BLaER1 (cell line): ENCODE measurements at regions not wholly inside any gene's neighbourhood (a gene's known extent, or its start where the extent isn't known, plus 50 kb on each side); places are given as distances from the start of the nearest gene placed in this dataset.
"Not testable (repeated sequence)": the region's sequence is repeated elsewhere in the genome, so short reads cannot be mapped to it uniquely, and the experiment has no call there.

Source experiments
- H3K27ac ChIP-seq: shearing (Covaris generic); formaldehyde crosslinking; 2 replicates; pipeline ENCODE4 v1.8.1; 2022
- H3K27me3 ChIP-seq: shearing (Covaris generic); formaldehyde crosslinking; 2 replicates; pipeline ENCODE4 v1.8.1; 2022
- H3K36me3 ChIP-seq: shearing (Covaris generic); formaldehyde crosslinking; 2 replicates; pipeline ENCODE4 v1.8.1; 2022
- H3K4me1 ChIP-seq: shearing (Covaris generic); formaldehyde crosslinking; 2 replicates; pipeline ENCODE4 v1.8.1; 2022
- H3K4me2 ChIP-seq: shearing (Covaris generic); formaldehyde crosslinking; 2 replicates; pipeline ENCODE4 v1.8.1; 2022
- H3K4me3 ChIP-seq: shearing (Covaris generic); formaldehyde crosslinking; 2 replicates; pipeline ENCODE4 v1.8.1; 2022
- H3K9ac ChIP-seq: shearing (Covaris generic); formaldehyde crosslinking; 2 replicates; pipeline ENCODE4 v1.8.1; 2022
- H3K9me3 ChIP-seq: shearing (Covaris generic); formaldehyde crosslinking; 2 replicates; pipeline ENCODE4 v1.8.1; 2022
- H4K20me1 ChIP-seq: shearing (Covaris generic); formaldehyde crosslinking; 2 replicates; pipeline ENCODE4 v1.8.1; 2022
- Cebpa-rat ChIP-seq: shearing (Covaris generic); IDR thresholded peaks from 2 replicates; pipeline ENCODE4 v1.8.1; 2022

GRCh38 chr4:176616151-176616550 is 176.6 kb downstream of the VEGFC start:
- Histone ChIP-seq H3K4me2 (no peak overlapping the region), H3K9me3 (no peaks in the 10 kb centered on the region), H3K27me3 (no peaks in the 10 kb centered on the region), H3K4me1 (peaks cover 22% of the 10 kb centered on the region), H3K36me3 (no peaks in the 10 kb centered on the region), H3K9ac (no peak overlapping the region), H4K20me1 (no peaks in the 10 kb centered on the region), H3K27ac (no peak overlapping the region), H3K4me3 (no peak overlapping the region)
- no peak for TF ChIP-seq Cebpa-rat

- peaks cover 2% of the 10 kb centered on the region; the same call in 1 of the 2 replicates for H3K4me1 ChIP-seq
- TF ChIP-seq Cebpa-rat: no peak
- no peak overlapping the region for H3K4me3 ChIP-seq
- no peaks in the 10 kb centered on the region for H3K9me3 ChIP-seq
- H3K36me3 ChIP-seq: no peaks in the 10 kb centered on the region
- H3K9ac ChIP-seq: no peak overlapping the region
- H3K4me2 ChIP-seq: no peak overlapping the region
- H4K20me1 ChIP-seq: no peaks in the 10 kb centered on the region
- no peak overlapping the region for H3K27ac ChIP-seq
- no peaks in the 10 kb centered on the region for H3K27me3 ChIP-seq
These were observed 174.6 kb downstream of the VEGFC start for GRCh38 chr4:176618138-176618537.

- Histone ChIP-seq H3K36me3 (no peaks in the 10 kb centered on the region), H3K27me3 (no peaks in the 10 kb centered on the region), H3K4me1 (no peaks in the 10 kb centered on the region), H4K20me1 (no peaks in the 10 kb centered on the region), H3K9ac (no peak overlapping the region), H3K27ac (no peak overlapping the region), H3K4me3 (no peak overlapping the region), H3K4me2 (no peak overlapping the region), H3K9me3 (no peaks in the 10 kb centered on the region)
- TF ChIP-seq Cebpa-rat: no peak
These were observed 173.3 kb downstream of the VEGFC start for GRCh38 chr4:176619430-176619829.

- Histone ChIP-seq H4K20me1 (no peaks in the 10 kb centered on the region), H3K4me1 (no peaks in the 10 kb centered on the region), H3K9me3 (peaks cover 13% of the 10 kb centered on the region), H3K4me2 (no peak overlapping the region), H3K36me3 (no peaks in the 10 kb centered on the region), H3K27me3 (no peaks in the 10 kb centered on the region), H3K4me3 (no peak overlapping the region), H3K27ac (no peak overlapping the region), H3K9ac (no peak overlapping the region)
- TF ChIP-seq Cebpa-rat: no peak
These were observed 170.3 kb downstream of the VEGFC start for GRCh38 chr4:176622251-176622948.

- not testable (repeated sequence) for H3K4me1 ChIP-seq, H3K4me3 ChIP-seq, H3K36me3 ChIP-seq, H3K27ac ChIP-seq, H3K9ac ChIP-seq, H3K4me2 ChIP-seq, H3K27me3 ChIP-seq, H4K20me1 ChIP-seq
- H3K9me3 ChIP-seq: peaks cover 13% of the 10 kb centered on the region
These were observed 167.6 kb downstream of the VEGFC start for GRCh38 chr4:176624983-176625610.

GRCh38 chr4:176627916-176628315 is 164.8 kb downstream of the VEGFC start:
- no peak overlapping the region for H3K4me2 ChIP-seq
- H3K27me3 ChIP-seq: no peaks in the 10 kb centered on the region
- H3K4me3 ChIP-seq: no peak overlapping the region
- H3K4me1 ChIP-seq: no peaks in the 10 kb centered on the region
- TF ChIP-seq Cebpa-rat: no peak
- H3K27ac ChIP-seq: no peak overlapping the region
- H4K20me1 ChIP-seq: no peaks in the 10 kb centered on the region
- H3K9ac ChIP-seq: no peak overlapping the region
- H3K36me3 ChIP-seq: no peaks in the 10 kb centered on the region
- peaks cover 13% of the 10 kb centered on the region for H3K9me3 ChIP-seq

- Histone ChIP-seq H3K36me3 (no peaks in the 10 kb centered on the region), H3K27ac (no peak overlapping the region), H3K4me3 (no peak overlapping the region), H3K4me1 (peaks cover 6% of the 10 kb centered on the region), H3K9me3 (no peaks in the 10 kb centered on the region), H3K9ac (no peak overlapping the region), H3K4me2 (no peak overlapping the region), H3K27me3 (no peaks in the 10 kb centered on the region), H4K20me1 (no peaks in the 10 kb centered on the region)
- no peak for TF ChIP-seq Cebpa-rat
These were observed 161.1 kb downstream of the VEGFC start for GRCh38 chr4:176631611-176632010.
